Chondrocyte (in vitro differentiated cells): ENCODE measurements at regions not wholly inside any gene's neighbourhood (a gene's known extent, or its start where the extent isn't known, plus 50 kb on each side); places are given as distances from the start of the nearest gene placed in this dataset.

ENCODE experiments used
- DNase-seq: peaks from one replicate; pipeline ENCODE4 v3.0.0; 2021; ENCODE audit warnings: mixed read lengths, low spot score
- H3K27ac Mint-ChIP-seq: one replicate; pipeline ENCODE4 v1.8.0; 2021; ENCODE audit warnings: mild to moderate bottlenecking, moderate library complexity, mixed read lengths; ENCODE audit not compliant: unreplicated experiment
- H3K27me3 Mint-ChIP-seq: 2 replicates; pipeline ENCODE4 v1.8.0; 2021; ENCODE audit warnings: low read depth, mixed read lengths
- H3K36me3 Mint-ChIP-seq: 2 replicates; pipeline ENCODE4 v1.8.0; 2021; ENCODE audit warnings: low read depth, mixed read lengths
- H3K4me1 Mint-ChIP-seq: 2 replicates; pipeline ENCODE4 v1.8.0; 2021; ENCODE audit warnings: low read depth, mild to moderate bottlenecking, mixed read lengths
- H3K4me3 Mint-ChIP-seq: one replicate; pipeline ENCODE4 v1.8.0; 2021; ENCODE audit warnings: mild to moderate bottlenecking, moderate library complexity, mixed read lengths; ENCODE audit not compliant: unreplicated experiment
- H3K9me3 Mint-ChIP-seq: 2 replicates; pipeline ENCODE4 v1.8.0; 2021; ENCODE audit warnings: low read depth, mixed read lengths
- CTCF ChIP-seq: fragments of 200-600 bp; sonication (generic); IDR thresholded peaks from 2 replicates; pipeline ENCODE4 v1.5.0; 2021; ENCODE audit warnings: antibody characterized with exemption, mild to moderate bottlenecking, moderate library complexity

DNA sequence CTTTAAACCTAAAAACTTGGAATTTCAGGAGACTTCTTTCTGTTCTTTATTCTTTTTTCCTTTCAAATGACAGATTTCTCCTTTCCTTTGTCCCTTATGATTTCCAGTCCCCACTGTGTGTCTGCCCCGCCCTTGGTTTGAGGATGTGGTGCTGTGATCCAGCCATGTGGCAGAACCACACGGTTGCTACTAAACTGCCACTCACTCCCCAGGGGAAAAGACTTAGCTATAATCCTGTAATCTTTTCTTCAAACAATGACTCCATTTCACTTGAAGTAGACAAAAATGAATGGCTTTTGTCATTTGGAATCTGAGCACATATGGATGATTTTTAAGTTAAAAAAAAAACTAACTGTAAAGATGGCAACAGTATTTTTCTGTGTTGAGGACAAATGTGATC lies 76.2 kb upstream of the STAM2 start:
- TF ChIP-seq CTCF = no peak
- Mint-ChIP-seq H3K4me1 (no peaks in the 10 kb centered on the region), H3K27me3 (peaks cover 11% of the 10 kb centered on the region), H3K27ac (no peak overlapping the region), H3K4me3 (no peak overlapping the region), H3K9me3 (no peaks in the 10 kb centered on the region), H3K36me3 (no peaks in the 10 kb centered on the region)
- no peak for DNase-seq

GRCh38 chr2:152254486-152254885 lies 78.9 kb upstream of the STAM2 start:
- H3K36me3 Mint-ChIP-seq = no peaks in the 10 kb centered on the region
- TF ChIP-seq CTCF = no peak
- H3K4me3 Mint-ChIP-seq = no peak overlapping the region
- no peak for DNase-seq
- no peak overlapping the region for H3K27ac Mint-ChIP-seq
- no peaks in the 10 kb centered on the region for H3K9me3 Mint-ChIP-seq
- H3K4me1 Mint-ChIP-seq = no peaks in the 10 kb centered on the region
- H3K27me3 Mint-ChIP-seq = peaks cover 9% of the 10 kb centered on the region

- Mint-ChIP-seq H3K27ac (no peak overlapping the region), H3K9me3 (no peaks in the 10 kb centered on the region), H3K4me3 (no peak overlapping the region), H3K4me1 (no peaks in the 10 kb centered on the region), H3K27me3 (peaks cover 9% of the 10 kb centered on the region), H3K36me3 (no peaks in the 10 kb centered on the region)
- no peak for TF ChIP-seq CTCF
- no peak for DNase-seq
Measured at GRCh38 chr2:152254976-152255375, 79.4 kb upstream of the STAM2 start.

DNA sequence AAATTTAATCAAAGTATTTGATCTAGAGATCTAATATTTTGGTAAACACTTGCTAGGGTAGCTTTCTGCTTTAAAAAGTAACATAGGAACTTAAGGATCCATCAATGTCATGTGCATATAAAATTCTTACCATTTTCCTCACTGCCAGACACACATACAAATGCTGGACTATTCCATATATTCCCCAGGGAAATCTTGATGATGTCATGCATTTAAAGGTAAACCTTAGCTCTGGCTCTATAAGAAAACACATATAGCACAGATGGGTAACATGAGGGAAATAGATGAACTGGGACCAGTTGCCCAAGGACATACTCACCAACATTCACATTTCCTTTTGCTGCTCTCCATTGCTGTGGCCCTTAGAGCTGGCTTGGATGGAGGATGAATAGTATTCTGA lies 79.1 kb upstream of the FMNL2 start:
- no peaks in the 10 kb centered on the region for H3K36me3 Mint-ChIP-seq
- no peak overlapping the region for H3K27ac Mint-ChIP-seq
- TF ChIP-seq CTCF = no peak
- H3K27me3 Mint-ChIP-seq = peaks cover 9% of the 10 kb centered on the region
- no peaks in the 10 kb centered on the region for H3K9me3 Mint-ChIP-seq
- no peak for DNase-seq
- H3K4me1 Mint-ChIP-seq = no peaks in the 10 kb centered on the region
- H3K4me3 Mint-ChIP-seq = no peak overlapping the region

- H3K36me3 Mint-ChIP-seq = no peaks in the 10 kb centered on the region
- no peak overlapping the region for H3K4me3 Mint-ChIP-seq
Measured at GRCh38 chr2:152260939-152261338, 74.0 kb upstream of the FMNL2 start.

More at GRCh38 chr2:152260939-152261338, 74.0 kb upstream of the FMNL2 start:
- Mint-ChIP-seq H3K27ac (no peak overlapping the region), H3K9me3 (no peaks in the 10 kb centered on the region), H3K4me1 (no peaks in the 10 kb centered on the region), H3K27me3 (no peaks in the 10 kb centered on the region)
- no peak for DNase-seq
- no peak for TF ChIP-seq CTCF
